WTC11 (cell line): ENCODE measurements at regions not wholly inside any gene's neighbourhood (a gene's known extent, or its start where the extent isn't known, plus 50 kb on each side); places are given as distances from the start of the nearest gene placed in this dataset.

Experiments
- ATAC-seq: fragments of 200-7000 bp; cut with Tn5 transposase; 2 replicates; pipeline ENCODE4 v1.10.0; 2021; ENCODE audit warnings: mild to moderate bottlenecking, moderate library complexity
- CTCF ChIA-PET: fragments of 300-600 bp; sonication (Branson Sonifier 250); formaldehyde crosslinking; loops from one replicate; lab custom pipeline; 2021; ENCODE audit warnings: antibody characterized with exemption; lab: Charles Lee
- POLR2A ChIA-PET: fragments of 350-600 bp; sonication (Branson Sonifier 250); formaldehyde crosslinking; loops from one replicate; lab custom pipeline; 2021; ENCODE audit warnings: antibody characterized with exemption; lab: Charles Lee
- DNase-seq: peaks from one replicate; pipeline ENCODE4 v3.0.0; 2021; ENCODE audit warnings: low spot score
- H3K27ac Mint-ChIP-seq: 2 replicates; pipeline ENCODE4 v1.8.0; 2021; ENCODE audit warnings: mixed read lengths
- H3K27me3 Mint-ChIP-seq: 2 replicates; pipeline ENCODE4 v1.8.0; 2021; ENCODE audit warnings: low read depth, mild to moderate bottlenecking, moderate library complexity, mixed read lengths
- H3K36me3 Mint-ChIP-seq: 2 replicates; pipeline ENCODE4 v1.8.0; 2021; ENCODE audit warnings: mixed read lengths
- H3K4me1 Mint-ChIP-seq: 2 replicates; pipeline ENCODE4 v1.8.0; 2022; ENCODE audit warnings: mixed read lengths
- H3K4me3 Mint-ChIP-seq: 2 replicates; pipeline ENCODE4 v1.8.0; 2021; ENCODE audit warnings: mild to moderate bottlenecking, moderate library complexity, mixed read lengths
- H3K9me3 Mint-ChIP-seq: 2 replicates; pipeline ENCODE4 v1.8.0; 2021; ENCODE audit warnings: mixed read lengths
- CREB1 ChIP-seq: sonication (generic); formaldehyde crosslinking; IDR thresholded peaks from 2 replicates; pipeline ENCODE4 v1.8.0; 2023; ENCODE audit warnings: mild to moderate bottlenecking, missing genetic modification reagents
- CREM ChIP-seq: sonication (generic); formaldehyde crosslinking; IDR thresholded peaks from 2 replicates; pipeline ENCODE4 v1.8.1; 2022; ENCODE audit warnings: mild to moderate bottlenecking, missing genetic modification reagents, moderate library complexity
- ELF4 ChIP-seq: sonication (generic); formaldehyde crosslinking; IDR thresholded peaks from 2 replicates; pipeline ENCODE4 v1.8.1; 2022; ENCODE audit warnings: low read depth, mild to moderate bottlenecking, moderate library complexity, missing genetic modification reagents
- ETV6 ChIP-seq: sonication (generic); formaldehyde crosslinking; IDR thresholded peaks from 2 replicates; pipeline ENCODE4 v1.8.1; 2022; ENCODE audit warnings: mild to moderate bottlenecking, missing genetic modification reagents
- FOXJ3 ChIP-seq: sonication (generic); formaldehyde crosslinking; IDR thresholded peaks from 2 replicates; pipeline ENCODE4 v1.9.0; 2021; ENCODE audit warnings: missing genetic modification reagents, mild to moderate bottlenecking, borderline replicate concordance
- JUN ChIP-seq: sonication (generic); formaldehyde crosslinking; IDR thresholded peaks from 2 replicates; pipeline ENCODE4 v1.8.0; 2023; ENCODE audit warnings: mild to moderate bottlenecking, missing genetic modification reagents
- OVOL2 ChIP-seq: fragments of 250-450 bp; sonication (Bioruptor Pico); IDR thresholded peaks from 2 replicates; pipeline ENCODE4 v1.9.0; 2021; ENCODE audit warnings: mild to moderate bottlenecking, borderline replicate concordance
- RELA ChIP-seq: sonication (generic); formaldehyde crosslinking; IDR thresholded peaks from 2 replicates; pipeline ENCODE4 v1.8.1; 2022; ENCODE audit warnings: missing genetic modification reagents, mild to moderate bottlenecking, borderline replicate concordance
- TP53 ChIP-seq: sonication (generic); formaldehyde crosslinking; IDR thresholded peaks from 2 replicates; pipeline ENCODE4 v1.8.1; 2023; ENCODE audit warnings: mild to moderate bottlenecking, missing genetic modification reagents
- ZNF121 ChIP-seq: sonication (generic); formaldehyde crosslinking; IDR thresholded peaks from 2 replicates; pipeline ENCODE4 v1.8.0; 2023; ENCODE audit warnings: missing genetic modification reagents
- ZNF232 ChIP-seq: sonication (generic); formaldehyde crosslinking; IDR thresholded peaks from 2 replicates; pipeline ENCODE4 v1.8.0; 2022; ENCODE audit warnings: mild to moderate bottlenecking, missing genetic modification reagents
- ZNF423 ChIP-seq: fragments of 250-450 bp; sonication (Bioruptor Pico); IDR thresholded peaks from 2 replicates; pipeline ENCODE4 v2.1.2; 2022; ENCODE audit warnings: mild to moderate bottlenecking, moderate library complexity
- TF ChIP-seq, protein P1 (sequence below): sonication (generic); formaldehyde crosslinking; IDR thresholded peaks from 2 replicates; pipeline ENCODE4 v1.8.0; 2022; ENCODE audit warnings: missing genetic modification reagents
- TF ChIP-seq, protein P2 (sequence below): sonication (generic); formaldehyde crosslinking; IDR thresholded peaks from 2 replicates; pipeline ENCODE4 v1.8.1; 2023; ENCODE audit warnings: mild to moderate bottlenecking, missing genetic modification reagents
- TF ChIP-seq, protein P3 (sequence below): sonication (generic); formaldehyde crosslinking; IDR thresholded peaks from 2 replicates; pipeline ENCODE4 v1.8.0; 2023; ENCODE audit warnings: mild to moderate bottlenecking, missing genetic modification reagents
- TF ChIP-seq, protein P4 (sequence below): sonication (generic); formaldehyde crosslinking; IDR thresholded peaks from 2 replicates; pipeline ENCODE4 v1.8.1; 2023; ENCODE audit warnings: mild to moderate bottlenecking, moderate library complexity, missing genetic modification reagents
- TF ChIP-seq, protein P5 (sequence below): sonication (generic); formaldehyde crosslinking; IDR thresholded peaks from 2 replicates; pipeline ENCODE4 v1.8.1; 2022; ENCODE audit warnings: missing genetic modification reagents, borderline replicate concordance
- TF ChIP-seq, protein P6 (sequence below): fragments of 250-450 bp; sonication (Bioruptor Pico); conservative IDR thresholded peaks from 2 replicates; pipeline ENCODE4 v1.9.0; 2021; ENCODE audit warnings: mild to moderate bottlenecking

DNA sequence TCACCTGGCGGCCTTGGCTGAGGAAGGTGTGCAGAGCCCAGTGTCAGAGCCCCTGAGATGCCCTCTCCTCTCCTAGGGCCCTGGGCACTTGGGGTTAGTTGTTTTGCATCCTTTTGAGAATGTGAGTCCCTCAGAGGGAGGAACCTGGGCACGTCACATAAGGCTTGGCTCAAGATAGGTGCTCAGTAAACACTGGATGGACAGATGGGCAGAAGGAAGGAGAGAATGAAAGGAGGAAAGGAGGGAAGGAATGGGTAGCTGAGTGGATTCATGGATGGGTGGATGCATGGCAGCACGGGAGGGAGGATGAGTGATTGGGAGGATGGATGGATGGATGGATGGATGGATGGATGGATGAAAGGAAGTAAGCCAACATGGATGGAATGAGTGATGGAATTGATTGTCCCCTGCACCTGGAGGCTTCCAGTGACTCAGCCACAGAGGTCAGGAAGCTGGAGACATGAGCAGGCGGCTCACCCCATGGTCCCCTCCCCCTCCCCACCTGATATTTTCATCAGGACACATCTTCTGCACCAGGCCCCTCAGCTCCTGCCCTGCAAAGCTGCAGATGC, 62.2 kb downstream of the IGLL1 start:
- peaks cover 42% of the 10 kb centered on the region for H3K27me3 Mint-ChIP-seq
- H3K36me3 Mint-ChIP-seq, result no peaks in the 10 kb centered on the region
- TF ChIP-seq CREM (CRISPR knock-in tag) (no peak), FOXJ3 (no peak), RELA (no peak), ELF4 (CRISPR knock-in tag) (no peak), OVOL2 (no peak), ZNF423 (no peak)
- TF ChIP-seq, protein P1, sequence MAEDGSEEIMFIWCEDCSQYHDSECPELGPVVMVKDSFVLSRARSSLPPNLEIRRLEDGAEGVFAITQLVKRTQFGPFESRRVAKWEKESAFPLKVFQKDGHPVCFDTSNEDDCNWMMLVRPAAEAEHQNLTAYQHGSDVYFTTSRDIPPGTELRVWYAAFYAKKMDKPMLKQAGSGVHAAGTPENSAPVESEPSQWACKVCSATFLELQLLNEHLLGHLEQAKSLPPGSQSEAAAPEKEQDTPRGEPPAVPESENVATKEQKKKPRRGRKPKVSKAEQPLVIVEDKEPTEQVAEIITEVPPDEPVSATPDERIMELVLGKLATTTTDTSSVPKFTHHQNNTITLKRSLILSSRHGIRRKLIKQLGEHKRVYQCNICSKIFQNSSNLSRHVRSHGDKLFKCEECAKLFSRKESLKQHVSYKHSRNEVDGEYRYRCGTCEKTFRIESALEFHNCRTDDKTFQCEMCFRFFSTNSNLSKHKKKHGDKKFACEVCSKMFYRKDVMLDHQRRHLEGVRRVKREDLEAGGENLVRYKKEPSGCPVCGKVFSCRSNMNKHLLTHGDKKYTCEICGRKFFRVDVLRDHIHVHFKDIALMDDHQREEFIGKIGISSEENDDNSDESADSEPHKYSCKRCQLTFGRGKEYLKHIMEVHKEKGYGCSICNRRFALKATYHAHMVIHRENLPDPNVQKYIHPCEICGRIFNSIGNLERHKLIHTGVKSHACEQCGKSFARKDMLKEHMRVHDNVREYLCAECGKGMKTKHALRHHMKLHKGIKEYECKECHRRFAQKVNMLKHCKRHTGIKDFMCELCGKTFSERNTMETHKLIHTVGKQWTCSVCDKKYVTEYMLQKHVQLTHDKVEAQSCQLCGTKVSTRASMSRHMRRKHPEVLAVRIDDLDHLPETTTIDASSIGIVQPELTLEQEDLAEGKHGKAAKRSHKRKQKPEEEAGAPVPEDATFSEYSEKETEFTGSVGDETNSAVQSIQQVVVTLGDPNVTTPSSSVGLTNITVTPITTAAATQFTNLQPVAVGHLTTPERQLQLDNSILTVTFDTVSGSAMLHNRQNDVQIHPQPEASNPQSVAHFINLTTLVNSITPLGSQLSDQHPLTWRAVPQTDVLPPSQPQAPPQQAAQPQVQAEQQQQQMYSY (CRISPR knock-in tag), result no peak
- TF ChIP-seq, protein P2, sequence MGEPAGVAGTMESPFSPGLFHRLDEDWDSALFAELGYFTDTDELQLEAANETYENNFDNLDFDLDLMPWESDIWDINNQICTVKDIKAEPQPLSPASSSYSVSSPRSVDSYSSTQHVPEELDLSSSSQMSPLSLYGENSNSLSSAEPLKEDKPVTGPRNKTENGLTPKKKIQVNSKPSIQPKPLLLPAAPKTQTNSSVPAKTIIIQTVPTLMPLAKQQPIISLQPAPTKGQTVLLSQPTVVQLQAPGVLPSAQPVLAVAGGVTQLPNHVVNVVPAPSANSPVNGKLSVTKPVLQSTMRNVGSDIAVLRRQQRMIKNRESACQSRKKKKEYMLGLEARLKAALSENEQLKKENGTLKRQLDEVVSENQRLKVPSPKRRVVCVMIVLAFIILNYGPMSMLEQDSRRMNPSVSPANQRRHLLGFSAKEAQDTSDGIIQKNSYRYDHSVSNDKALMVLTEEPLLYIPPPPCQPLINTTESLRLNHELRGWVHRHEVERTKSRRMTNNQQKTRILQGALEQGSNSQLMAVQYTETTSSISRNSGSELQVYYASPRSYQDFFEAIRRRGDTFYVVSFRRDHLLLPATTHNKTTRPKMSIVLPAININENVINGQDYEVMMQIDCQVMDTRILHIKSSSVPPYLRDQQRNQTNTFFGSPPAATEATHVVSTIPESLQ (CRISPR knock-in tag), result no peak
- TF ChIP-seq, protein P3, sequence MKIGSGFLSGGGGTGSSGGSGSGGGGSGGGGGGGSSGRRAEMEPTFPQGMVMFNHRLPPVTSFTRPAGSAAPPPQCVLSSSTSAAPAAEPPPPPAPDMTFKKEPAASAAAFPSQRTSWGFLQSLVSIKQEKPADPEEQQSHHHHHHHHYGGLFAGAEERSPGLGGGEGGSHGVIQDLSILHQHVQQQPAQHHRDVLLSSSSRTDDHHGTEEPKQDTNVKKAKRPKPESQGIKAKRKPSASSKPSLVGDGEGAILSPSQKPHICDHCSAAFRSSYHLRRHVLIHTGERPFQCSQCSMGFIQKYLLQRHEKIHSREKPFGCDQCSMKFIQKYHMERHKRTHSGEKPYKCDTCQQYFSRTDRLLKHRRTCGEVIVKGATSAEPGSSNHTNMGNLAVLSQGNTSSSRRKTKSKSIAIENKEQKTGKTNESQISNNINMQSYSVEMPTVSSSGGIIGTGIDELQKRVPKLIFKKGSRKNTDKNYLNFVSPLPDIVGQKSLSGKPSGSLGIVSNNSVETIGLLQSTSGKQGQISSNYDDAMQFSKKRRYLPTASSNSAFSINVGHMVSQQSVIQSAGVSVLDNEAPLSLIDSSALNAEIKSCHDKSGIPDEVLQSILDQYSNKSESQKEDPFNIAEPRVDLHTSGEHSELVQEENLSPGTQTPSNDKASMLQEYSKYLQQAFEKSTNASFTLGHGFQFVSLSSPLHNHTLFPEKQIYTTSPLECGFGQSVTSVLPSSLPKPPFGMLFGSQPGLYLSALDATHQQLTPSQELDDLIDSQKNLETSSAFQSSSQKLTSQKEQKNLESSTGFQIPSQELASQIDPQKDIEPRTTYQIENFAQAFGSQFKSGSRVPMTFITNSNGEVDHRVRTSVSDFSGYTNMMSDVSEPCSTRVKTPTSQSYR (CRISPR knock-in tag), result no peak
- TF ChIP-seq, protein P4, sequence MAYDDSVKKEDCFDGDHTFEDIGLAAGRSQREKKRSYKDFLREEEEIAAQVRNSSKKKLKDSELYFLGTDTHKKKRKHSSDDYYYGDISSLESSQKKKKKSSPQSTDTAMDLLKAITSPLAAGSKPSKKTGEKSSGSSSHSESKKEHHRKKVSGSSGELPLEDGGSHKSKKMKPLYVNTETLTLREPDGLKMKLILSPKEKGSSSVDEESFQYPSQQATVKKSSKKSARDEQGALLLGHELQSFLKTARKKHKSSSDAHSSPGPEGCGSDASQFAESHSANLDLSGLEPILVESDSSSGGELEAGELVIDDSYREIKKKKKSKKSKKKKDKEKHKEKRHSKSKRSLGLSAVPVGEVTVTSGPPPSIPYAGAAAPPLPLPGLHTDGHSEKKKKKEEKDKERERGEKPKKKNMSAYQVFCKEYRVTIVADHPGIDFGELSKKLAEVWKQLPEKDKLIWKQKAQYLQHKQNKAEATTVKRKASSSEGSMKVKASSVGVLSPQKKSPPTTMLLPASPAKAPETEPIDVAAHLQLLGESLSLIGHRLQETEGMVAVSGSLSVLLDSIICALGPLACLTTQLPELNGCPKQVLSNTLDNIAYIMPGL (CRISPR knock-in tag), result no peak
- TF ChIP-seq, protein P5, sequence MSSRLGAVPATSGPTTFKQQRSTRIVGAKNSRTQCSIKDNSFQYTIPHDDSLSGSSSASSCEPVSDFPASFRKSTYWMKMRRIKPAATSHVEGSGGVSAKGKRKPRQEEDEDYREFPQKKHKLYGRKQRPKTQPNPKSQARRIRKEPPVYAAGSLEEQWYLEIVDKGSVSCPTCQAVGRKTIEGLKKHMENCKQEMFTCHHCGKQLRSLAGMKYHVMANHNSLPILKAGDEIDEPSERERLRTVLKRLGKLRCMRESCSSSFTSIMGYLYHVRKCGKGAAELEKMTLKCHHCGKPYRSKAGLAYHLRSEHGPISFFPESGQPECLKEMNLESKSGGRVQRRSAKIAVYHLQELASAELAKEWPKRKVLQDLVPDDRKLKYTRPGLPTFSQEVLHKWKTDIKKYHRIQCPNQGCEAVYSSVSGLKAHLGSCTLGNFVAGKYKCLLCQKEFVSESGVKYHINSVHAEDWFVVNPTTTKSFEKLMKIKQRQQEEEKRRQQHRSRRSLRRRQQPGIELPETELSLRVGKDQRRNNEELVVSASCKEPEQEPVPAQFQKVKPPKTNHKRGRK (CRISPR knock-in tag), result no peak
- TF ChIP-seq, all 79 proteins: peak for 0
- ATAC-seq (no peak), DNase-seq (no peak)
- Mint-ChIP-seq H3K27ac (no peak overlapping the region), H3K9me3 (no peaks in the 10 kb centered on the region), H3K4me3 (no peak overlapping the region), H3K4me1 (peaks cover 26% of the 10 kb centered on the region)
- ChIA-PET POLR2A (no interaction called here), CTCF (interaction anchor here (1.5 kb wide), 1 partner anchor 73 kb away, joined by 3 read pairs; no protein-coding TSS in a partner anchor)

DNA sequence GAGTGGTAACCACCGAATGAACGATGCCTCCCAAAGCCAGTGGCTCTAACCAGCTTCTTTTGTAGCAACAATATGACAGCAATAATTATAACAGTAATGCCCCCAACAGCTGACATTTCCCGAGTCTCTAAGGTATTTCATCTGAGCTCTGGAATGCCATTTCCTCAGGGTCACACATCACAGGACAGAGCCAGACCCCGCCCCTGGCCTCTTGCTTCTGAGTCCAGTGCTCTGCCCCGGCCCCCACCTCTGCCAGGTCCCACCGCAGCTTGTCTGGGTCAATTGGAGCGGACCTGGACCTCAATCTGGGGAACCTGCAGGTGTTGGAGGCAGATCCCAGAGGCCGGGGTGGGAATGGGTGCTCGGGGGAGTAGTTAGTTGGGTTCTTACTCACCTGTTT, 63.8 kb downstream of the IGLL1 start:
- Mint-ChIP-seq H3K9me3 (no peaks in the 10 kb centered on the region), H3K27me3 (peaks cover 32% of the 10 kb centered on the region), H3K27ac (no peak overlapping the region), H3K4me1 (peaks cover 24% of the 10 kb centered on the region), H3K36me3 (no peaks in the 10 kb centered on the region), H3K4me3 (no peak overlapping the region)
- ChIA-PET CTCF (no interaction called here), POLR2A (interaction anchor here (0.6 kb wide), 1 partner anchor 239 kb away, joined by 5 read pairs; no protein-coding TSS in a partner anchor)
- no peak for DNase-seq
- ATAC-seq, result no peak
- no peak for TF ChIP-seq JUN
- TF ChIP-seq CREB1 (CRISPR knock-in tag), result no peak
- no peak for TF ChIP-seq ETV6 (CRISPR knock-in tag)
- no peak for TF ChIP-seq TP53 (CRISPR knock-in tag)
- TF ChIP-seq, protein P4 (CRISPR knock-in tag), result no peak
- no peak for TF ChIP-seq ZNF232 (CRISPR knock-in tag)
- TF ChIP-seq ZNF121 (CRISPR knock-in tag), result no peak
- TF ChIP-seq, protein P6, sequence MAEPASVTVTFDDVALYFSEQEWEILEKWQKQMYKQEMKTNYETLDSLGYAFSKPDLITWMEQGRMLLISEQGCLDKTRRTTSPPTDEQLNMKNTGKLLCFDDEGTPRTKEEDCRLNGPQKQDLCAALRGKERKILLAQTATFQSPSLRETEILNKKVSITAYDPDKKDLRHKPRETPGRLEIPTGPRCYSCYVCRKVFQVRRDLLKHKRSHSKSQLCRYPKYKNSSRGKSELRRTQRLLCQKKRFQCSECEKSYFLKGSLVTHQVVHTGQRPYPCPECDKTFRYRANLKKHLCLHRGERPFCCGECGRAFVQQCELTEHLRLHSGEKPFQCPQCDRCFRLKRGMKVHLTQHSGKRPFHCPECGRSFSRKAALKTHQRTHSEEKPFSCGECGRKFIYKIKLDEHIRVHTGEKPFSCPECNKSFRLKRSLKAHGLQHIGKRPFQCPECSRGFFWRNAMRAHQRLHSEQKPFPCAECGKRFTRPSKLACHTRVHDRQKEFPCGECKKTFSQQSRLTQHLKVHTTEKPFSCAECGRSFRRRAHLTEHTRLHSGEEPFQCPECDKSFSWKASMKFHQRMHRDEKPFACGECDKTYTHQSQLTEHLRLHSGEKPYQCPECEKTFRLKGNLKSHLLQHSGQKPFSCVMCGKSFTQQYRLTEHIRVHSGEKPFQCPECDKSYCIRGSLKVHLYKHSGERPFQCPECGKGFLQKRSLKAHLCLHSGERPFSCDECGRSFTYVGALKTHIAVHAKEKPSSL (CRISPR knock-in tag), result no peak
